Suprapubic skin (tissue), 4 donors: ENCODE measurements at regions not wholly inside any gene's neighbourhood (a gene's known extent, or its start where the extent isn't known, plus 50 kb on each side); places are given as distances from the start of the nearest gene placed in this dataset.

Experiments used
- EP300 ChIP-seq: sonication (generic); formaldehyde crosslinking; IDR thresholded peaks from one replicate; pipeline ENCODE4 v1.6.1; 2017; ENCODE audit warnings: antibody characterized with exemption
- POLR2A ChIP-seq, 2 donors: fragments of 450-650 bp; IDR thresholded peaks; one replicate each; pipeline ENCODE4 v1.6.1; 2017; ENCODE audit warnings: antibody characterized with exemption in 2 of 2, mild to moderate bottlenecking in 2 of 2, moderate library complexity in 2 of 2
- POLR2AphosphoS5 ChIP-seq, 3 donors: sonication (generic); formaldehyde crosslinking; IDR thresholded peaks; one replicate each; pipeline ENCODE4 v1.6.1; 2017; ENCODE audit warnings: antibody characterized with exemption in 3 of 3
- TF ChIP-seq, protein P1 (sequence below), 2 donors: fragments of 200-600 bp in 1 of 2; fragments of 450-650 bp in 1 of 2; sonication (generic) in 1 of 2; IDR thresholded peaks; one replicate each; pipeline ENCODE4 v1.5.1; 2016 to 2019; ENCODE audit warnings: antibody characterized with exemption in 2 of 2, mild to moderate bottlenecking in 1 of 2, moderate library complexity in 1 of 2

DNA sequence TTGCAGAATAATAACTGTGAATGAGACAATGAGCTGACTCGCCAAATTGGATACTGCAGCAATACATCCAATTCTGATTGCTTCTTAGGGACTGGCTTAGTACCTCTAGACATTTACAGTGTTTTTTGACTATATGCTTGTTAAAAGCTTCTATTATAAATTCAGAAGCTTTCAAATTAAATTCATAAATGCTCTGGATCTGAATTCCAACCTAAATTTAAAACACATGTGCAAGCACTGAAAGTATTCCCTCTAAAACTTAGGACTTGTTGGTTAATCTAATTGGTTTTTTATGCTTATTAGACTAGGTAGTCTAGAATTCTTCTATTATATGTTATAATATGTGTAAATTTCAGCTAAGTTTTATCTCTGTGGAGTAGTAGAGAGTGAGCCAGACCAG, 306.9 kb downstream of the CPS1 start:
- TF ChIP-seq POLR2A (IDR thresholded peaks at IDR 0.05) (no peak), POLR2AphosphoS5 (IDR thresholded peaks at IDR 0.05) (no peak), EP300 (no peak)
- TF ChIP-seq, protein P1, sequence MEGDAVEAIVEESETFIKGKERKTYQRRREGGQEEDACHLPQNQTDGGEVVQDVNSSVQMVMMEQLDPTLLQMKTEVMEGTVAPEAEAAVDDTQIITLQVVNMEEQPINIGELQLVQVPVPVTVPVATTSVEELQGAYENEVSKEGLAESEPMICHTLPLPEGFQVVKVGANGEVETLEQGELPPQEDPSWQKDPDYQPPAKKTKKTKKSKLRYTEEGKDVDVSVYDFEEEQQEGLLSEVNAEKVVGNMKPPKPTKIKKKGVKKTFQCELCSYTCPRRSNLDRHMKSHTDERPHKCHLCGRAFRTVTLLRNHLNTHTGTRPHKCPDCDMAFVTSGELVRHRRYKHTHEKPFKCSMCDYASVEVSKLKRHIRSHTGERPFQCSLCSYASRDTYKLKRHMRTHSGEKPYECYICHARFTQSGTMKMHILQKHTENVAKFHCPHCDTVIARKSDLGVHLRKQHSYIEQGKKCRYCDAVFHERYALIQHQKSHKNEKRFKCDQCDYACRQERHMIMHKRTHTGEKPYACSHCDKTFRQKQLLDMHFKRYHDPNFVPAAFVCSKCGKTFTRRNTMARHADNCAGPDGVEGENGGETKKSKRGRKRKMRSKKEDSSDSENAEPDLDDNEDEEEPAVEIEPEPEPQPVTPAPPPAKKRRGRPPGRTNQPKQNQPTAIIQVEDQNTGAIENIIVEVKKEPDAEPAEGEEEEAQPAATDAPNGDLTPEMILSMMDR (IDR thresholded peaks at IDR 0.05), result no peak
